ENCODE measurements at regions not wholly inside any gene's neighbourhood (a gene's known extent, or its start where the extent isn't known, plus 50 kb on each side); places are given as distances from the start of the nearest gene placed in this dataset.

DNA sequence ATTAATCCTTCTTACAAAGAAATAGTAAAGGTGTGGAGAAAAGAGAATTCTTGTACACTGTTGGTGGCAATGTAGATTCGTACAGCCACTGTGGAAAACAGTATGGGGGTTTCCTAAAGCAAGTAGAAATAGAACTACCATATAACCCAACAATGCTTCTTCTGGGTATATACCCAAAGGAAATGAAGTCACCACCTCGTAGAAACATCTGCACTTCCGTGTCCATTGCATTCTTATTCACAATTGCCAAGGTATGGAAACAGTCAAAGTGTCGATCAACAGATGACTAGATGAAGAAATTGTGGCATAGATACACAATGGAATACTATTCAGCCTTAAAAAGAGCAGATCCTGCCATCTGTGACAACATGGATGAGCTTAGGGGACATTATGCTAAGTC lies 93.4 kb upstream of the TGIF1 start:
- TF ChIP-seq, protein P1, sequence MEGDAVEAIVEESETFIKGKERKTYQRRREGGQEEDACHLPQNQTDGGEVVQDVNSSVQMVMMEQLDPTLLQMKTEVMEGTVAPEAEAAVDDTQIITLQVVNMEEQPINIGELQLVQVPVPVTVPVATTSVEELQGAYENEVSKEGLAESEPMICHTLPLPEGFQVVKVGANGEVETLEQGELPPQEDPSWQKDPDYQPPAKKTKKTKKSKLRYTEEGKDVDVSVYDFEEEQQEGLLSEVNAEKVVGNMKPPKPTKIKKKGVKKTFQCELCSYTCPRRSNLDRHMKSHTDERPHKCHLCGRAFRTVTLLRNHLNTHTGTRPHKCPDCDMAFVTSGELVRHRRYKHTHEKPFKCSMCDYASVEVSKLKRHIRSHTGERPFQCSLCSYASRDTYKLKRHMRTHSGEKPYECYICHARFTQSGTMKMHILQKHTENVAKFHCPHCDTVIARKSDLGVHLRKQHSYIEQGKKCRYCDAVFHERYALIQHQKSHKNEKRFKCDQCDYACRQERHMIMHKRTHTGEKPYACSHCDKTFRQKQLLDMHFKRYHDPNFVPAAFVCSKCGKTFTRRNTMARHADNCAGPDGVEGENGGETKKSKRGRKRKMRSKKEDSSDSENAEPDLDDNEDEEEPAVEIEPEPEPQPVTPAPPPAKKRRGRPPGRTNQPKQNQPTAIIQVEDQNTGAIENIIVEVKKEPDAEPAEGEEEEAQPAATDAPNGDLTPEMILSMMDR (IDR thresholded peaks at IDR 0.05; ENCODE audit: low read depth, low read length) = no peak
- DNase-seq (ENCODE audit: low read depth in 2 of 2) = no peak
- H3K4me3 ChIP-seq (replicated peaks in 1 of 2; ENCODE audit: low read depth in 2 of 2, low read length in 2 of 2) = no peak overlapping the region

DNA sequence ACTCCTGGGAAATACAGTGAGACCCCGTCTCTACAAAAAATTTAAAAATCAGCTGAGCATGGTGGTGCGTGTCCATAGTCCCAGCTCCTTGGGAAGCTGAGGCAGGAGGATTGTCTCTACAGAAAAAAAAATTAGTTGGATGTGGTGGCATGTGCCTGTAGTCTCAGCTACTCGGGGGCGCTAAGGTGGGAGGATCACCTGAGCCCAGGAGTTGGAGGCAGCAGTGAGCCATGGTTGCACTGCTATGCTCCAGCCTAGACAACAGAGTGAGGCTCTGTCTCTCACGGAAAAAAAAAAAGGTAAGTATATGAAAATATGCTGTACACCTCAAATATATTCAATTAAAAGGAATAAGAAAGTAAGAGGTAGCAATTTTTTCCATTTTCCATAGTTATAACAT lies 92.5 kb upstream of the TGIF1 start:
- no peak overlapping the region for H3K4me3 ChIP-seq (replicated peaks in 1 of 2; ENCODE audit: low read depth in 2 of 2, low read length in 2 of 2)
- DNase-seq (ENCODE audit: low read depth in 2 of 2) = no peak
- TF ChIP-seq, protein P1 (IDR thresholded peaks at IDR 0.05; ENCODE audit: low read depth, low read length) = no peak

DNA sequence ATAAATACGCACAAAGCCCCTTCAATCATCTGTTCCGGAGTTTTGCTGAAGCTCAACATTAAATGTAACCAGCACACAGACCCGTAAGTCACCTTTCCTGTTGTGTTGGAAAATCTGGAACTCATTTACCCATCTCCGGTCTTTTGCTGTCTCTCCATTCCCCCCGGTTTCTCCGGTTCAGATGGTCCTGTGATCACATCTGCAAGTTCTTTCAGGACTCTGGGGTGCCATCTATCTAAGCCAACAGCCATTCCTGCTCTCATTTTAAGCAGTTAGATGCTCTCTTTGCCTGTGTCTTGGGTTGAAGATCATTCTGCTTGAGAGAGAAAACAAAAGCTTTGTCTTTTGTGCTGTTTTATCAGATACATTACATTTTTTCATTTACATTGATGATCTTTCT lies 91.7 kb upstream of the TGIF1 start:
- no peak for DNase-seq (ENCODE audit: low read depth in 2 of 2)
- H3K4me3 ChIP-seq (replicated peaks in 1 of 2; ENCODE audit: low read depth in 2 of 2, low read length in 2 of 2) = no peak overlapping the region
- TF ChIP-seq, protein P1 (IDR thresholded peaks at IDR 0.05; ENCODE audit: low read depth, low read length) = no peak

DNA sequence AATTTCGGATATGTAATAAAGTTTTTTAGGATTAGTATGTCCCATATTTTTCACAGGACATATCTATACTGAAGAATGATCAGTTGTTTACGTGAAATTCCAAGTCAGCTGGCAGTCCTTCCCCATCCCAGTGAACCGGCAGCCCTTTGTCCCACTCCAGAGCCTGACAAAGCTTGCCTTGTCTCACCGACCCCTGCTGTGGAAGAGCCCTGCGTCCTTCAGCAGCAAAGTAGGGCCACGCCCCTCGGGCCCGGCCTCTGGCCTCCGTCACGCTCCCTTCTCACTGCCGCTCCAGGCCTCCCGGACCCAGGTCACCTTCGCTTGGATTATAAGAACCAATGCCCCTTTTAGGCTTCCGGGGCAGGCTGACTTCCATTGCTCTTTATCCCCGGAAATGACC lies 89.8 kb upstream of the TGIF1 start:
- H3K4me3 ChIP-seq (replicated peaks in 1 of 2; ENCODE audit: low read depth in 2 of 2, low read length in 2 of 2) = no peak overlapping the region
- TF ChIP-seq, protein P1 (IDR thresholded peaks at IDR 0.05; ENCODE audit: low read depth, low read length) = no peak
- DNase-seq (ENCODE audit: low read depth in 2 of 2) = no peak

DNA sequence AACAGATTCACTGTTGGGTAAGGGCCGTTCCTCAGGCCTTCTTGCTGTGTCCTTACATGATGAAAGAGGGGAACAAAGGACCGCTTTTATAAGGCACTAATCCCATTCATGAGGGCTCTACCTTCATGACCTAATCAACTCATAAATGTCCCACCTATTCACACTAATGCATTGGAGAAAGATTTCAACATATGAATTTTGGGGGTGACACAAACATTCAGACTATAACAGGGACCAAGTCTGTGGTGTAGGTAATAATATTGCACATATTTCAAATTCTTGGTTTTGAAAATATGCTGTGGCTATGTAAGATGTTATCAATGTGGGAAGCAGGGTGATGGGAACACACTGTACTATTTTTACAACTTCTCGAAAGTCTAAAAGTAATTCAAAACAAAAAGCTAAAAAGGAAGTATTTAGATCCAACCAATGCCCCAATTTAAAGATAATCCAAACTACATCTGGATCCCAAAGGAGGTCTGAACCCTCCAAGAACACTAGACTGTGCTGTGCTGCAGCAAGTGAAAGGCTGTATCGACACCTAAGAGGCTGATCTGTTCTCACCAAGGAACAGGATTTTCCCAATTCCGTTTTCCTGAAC lies 82.4 kb upstream of the TGIF1 start:
- TF ChIP-seq, protein P1 (IDR thresholded peaks at IDR 0.05; ENCODE audit: low read depth, low read length) = no peak
- peak; percentile 78 to 81 for DNase-seq (ENCODE audit: low read depth in 2 of 2)
- no peak overlapping the region for H3K4me3 ChIP-seq (replicated peaks in 1 of 2; ENCODE audit: low read depth in 2 of 2, low read length in 2 of 2)

DNA sequence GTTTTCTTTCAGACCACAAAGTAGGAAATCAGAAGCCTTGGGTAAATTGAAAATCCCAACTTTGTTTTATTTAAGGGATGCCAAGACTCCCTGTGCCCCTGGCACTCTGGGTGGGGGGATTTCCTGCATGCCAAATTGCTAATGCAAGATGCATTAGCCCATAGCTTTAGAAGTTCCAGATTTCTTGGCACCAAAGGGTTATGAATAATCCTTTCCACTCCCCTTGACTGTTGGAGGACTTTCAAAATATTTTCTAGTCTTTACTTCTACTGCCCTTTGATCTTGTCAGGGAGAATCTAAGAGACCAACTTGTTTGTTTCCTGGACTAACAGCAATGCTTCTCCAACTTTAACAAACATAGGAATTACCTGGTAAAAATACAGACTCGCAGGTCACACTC lies 81.8 kb upstream of the TGIF1 start:
- H3K4me3 ChIP-seq (replicated peaks in 1 of 2; ENCODE audit: low read depth in 2 of 2, low read length in 2 of 2) = no peak overlapping the region
- TF ChIP-seq, protein P1 (IDR thresholded peaks at IDR 0.05; ENCODE audit: low read depth, low read length) = no peak
- DNase-seq (ENCODE audit: low read depth in 2 of 2) = peak; percentile 91 to 92

DNA sequence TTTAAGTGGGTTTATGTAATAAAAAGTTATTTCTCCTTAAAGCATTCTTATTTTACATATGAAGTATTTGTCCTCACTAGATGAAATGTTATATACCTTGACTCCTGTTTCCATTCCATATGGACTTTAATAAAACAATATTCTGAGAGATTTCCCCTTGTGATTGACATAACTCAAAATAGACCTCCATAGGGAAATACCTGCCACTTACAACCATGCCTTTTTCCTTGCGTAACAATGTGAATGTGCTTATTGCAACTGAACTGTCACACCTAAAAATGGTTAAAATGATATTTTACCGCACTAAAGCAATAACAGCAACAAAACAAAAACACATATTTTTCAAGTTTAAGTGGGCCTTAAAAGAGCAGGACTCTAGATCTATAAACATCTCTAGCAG lies 70.3 kb upstream of the TGIF1 start:
- no peak for DNase-seq (ENCODE audit: low read depth in 2 of 2)
- H3K4me3 ChIP-seq (replicated peaks in 1 of 2; ENCODE audit: low read depth in 2 of 2, low read length in 2 of 2) = no peak overlapping the region
- TF ChIP-seq, protein P1 (IDR thresholded peaks at IDR 0.05; ENCODE audit: low read depth, low read length) = no peak
